Stimulated activated CD8-positive, alpha-beta memory T cell treated with anti-CD3 and anti-CD28 coated beads, Interleukin-4, amount 100 ng/mL, for 4 hours (primary cell): ENCODE measurements at regions not wholly inside any gene's neighbourhood (a gene's known extent, or its start where the extent isn't known, plus 50 kb on each side); places are given as distances from the start of the nearest gene placed in this dataset.
"Not testable (repeated sequence)": the region's sequence is repeated elsewhere in the genome, so short reads cannot be mapped to it uniquely, and the experiment has no call there.

ENCODE experiments used
- DNase-seq, 2 donors: peaks; one replicate each; pipeline ENCODE4 v3.0.0-alpha.2; 2020; ENCODE audit warnings: low read depth in 2 of 2, low spot score in 1 of 2

DNA sequence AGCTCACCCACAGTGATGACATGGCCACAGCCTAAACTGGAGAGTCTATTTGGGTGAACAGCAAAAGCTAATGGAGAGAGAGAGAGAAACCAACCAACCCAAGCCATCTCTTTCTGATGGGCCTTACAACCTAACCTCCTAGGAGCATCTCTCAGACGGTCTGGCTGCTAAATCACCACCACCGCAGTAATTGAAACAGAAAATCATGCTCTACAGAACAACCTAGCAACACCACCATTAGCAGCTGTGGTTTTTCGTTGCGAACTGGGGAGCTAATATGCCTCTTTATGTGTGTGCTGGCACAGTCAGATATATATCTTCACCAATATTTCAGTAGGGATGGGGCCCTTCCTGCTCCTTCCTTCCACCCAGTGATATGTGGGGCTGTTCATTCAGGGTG, 166.9 kb upstream of the PROK2 start:
- DNase-seq: no peak

DNA sequence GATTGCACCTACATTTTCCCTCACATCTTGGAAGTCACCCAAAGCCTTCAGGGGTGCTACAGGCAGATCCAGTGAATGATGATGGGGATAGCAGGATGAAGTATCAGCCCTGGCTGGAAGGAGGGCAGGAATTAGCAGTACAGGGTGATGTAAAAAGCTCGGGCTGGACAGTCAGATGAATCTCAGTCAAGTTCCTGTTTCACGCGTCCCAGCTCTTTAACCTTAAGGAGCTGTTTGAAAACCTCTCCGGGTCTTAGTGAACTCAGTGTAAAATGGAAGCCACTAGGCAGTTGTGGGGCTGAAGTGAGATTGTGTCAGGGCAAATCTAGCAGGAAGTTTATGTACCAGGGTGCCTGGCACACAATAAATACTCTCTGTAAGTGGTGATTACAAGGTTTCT, 166.4 kb upstream of the PROK2 start:
- DNase-seq: no peak

DNA sequence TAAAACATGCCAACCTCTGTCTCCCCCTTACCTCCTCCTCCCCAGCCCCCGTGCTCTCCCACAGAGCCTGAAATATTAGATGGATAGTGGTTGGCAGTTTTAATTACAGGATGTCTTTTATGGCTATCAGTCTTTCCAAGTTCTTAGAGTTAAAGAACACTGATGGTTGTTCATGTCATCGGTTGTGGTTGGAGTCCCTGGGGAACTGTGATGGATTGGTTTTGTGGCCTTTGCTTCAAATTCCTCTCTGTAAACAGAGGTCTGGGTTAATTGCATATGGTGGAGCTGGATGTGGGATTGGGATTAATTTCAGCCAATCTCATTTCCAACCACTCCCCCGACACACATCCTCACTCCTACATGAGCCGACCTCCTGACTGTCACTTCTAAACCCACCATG, 164.5 kb upstream of the PROK2 start:
- DNase-seq: no peak

DNA sequence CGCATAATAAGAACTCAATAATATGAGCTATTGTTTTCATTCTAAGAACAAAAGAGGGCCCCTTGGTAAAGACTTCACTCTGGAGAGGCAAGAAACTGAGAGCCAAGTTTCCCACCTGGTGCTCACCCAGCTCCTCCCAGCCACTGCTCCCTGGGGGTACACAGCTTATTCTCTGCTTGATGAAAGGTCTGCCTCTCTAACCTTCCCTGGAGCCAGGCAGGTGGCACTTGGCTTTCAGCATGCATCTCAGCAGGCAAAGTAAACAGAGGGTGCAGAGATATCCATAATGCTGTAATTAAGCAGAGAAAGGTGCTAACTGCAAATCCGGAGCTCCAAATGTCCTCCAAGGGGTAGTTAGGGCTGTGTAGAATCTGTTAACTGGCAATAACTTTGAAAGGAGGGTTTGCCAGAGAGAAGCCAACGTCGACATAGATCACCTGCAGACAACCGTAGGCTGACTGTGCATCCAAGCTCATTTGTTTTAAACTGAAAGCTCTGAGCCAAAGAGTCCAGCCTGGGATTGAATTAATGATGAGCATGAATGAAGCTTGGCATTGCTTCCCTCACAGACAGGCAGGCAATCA, 159.6 kb upstream of the PROK2 start:
- DNase-seq: no peak

DNA sequence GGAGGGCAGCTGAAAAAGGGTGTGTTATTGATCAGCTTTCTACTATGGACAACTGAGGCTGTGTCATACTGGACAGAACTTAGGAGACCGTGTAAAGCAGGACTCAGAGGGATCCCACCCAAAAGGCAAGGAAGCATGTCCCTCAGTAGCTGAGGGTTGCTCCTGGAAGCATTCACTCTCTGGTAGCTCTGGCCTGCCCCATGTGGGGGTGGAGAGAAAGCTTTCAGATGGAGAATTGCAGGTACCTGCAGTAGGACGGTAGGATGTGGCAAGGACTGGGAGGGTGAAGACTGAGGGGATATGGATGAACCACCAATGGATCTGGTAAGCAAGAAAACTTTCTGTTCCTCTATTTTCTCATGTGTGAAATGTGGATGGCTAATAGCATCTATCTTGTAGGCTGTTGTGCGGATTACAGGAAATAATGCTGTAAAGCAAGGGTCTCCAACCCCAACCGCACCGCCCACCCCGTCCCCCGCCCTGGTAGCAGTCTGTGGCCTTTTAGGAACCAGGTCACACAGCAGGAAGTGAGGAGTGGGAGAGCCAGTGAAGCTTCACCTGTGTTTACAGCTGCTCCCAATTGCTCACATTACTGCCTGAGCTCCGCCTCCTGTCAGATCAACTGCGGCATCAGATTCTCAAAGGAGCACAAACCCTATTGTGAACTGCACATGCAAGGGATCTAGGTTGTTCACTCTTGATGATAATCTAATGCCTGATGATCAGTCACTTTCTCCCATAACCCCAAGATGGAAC, 157.7 kb upstream of the PROK2 start:
- no peak for DNase-seq

DNA sequence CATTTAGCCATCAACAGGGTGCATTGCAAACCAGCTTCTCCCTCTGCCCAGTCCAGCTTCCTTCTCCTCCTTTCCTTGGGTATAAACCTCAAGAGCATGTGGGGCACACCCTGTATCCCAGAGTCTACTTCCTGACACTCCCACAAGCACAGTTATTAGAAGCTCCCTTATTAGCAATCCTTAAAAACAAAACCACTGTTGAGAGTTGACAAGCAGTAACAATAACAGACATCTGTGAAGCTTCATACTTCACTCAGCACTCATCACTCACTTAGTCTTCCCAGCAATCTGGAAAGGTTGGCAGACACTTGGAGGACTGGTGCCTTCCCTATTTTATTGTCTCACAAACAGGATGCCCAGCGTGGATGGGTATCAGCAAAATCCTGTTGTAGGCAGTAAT, 155.5 kb upstream of the PROK2 start:
- no peak for DNase-seq

DNA sequence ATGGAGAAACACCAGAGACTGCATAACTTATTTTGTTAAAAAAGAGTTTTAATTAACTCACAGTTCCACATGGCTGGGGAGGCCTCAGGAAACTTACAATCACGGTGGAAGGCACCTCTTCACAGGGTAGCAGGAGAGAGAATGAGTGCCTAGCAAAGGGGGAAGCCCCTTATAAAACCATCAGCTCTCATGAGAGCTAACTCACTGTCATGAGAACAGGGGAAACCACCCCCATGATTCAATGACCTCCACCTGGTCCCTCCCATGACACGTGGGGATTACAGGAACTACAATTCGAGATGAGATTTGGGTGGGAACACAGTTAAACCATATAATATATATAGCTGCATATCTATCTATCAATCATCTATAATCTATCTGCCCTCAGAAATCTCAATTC, 153.1 kb upstream of the PROK2 start:
- not testable (repeated sequence) for DNase-seq

DNA sequence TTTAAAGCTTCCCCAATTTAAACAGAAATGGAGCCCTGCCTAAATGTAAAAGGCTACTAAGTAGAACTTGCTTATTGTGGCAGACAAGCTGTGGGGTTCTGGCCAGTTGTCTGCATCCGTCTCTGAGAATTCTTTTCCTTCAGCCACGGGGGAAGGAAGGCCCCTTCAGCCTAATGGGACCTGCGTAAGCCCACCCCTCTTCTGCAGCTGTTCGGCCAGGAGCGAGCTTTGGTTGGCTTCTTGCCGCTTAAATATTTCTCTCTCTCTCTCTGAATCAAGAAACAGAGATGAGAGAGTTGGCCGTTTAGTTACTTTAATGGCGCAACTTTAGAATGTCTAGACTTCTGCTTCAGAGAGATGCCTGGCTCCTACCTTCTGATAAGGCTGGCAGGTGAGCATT, 151.7 kb upstream of the PROK2 start:
- no peak for DNase-seq

DNA sequence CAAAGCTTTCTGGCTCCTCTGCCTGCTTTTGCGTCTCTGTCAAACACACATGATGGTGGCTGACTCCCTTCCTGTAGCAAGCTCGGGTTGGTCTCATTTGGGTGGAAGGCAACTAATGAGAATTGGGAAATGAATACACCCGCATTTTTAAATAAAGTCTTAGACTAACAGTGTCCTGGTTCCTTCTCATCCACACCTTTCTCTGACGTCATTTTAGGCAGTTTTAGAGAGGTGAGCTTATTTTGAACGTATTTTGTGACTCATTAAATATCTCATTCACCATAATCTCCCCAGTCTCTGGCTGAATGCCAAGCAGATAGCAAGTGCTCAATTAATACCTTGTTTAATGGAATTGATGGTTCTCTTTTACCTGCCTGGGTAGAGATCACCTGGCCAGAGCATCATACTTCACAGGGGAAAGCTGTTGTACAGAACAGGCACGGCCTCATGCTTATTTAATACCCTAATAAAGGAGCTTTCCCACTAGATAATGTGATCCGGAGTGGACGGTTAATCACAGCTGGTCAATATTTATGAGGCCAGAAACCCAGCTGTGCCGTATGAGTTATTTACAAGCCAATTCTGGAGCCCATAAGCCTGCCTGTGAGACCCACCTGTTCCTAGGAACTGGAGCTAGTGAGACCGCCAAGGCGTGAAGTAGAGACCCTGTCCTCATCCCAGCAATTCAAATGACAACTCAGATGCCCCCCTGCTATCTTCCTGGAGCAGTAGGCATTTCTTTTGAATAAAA, 149.7 kb upstream of the PROK2 start:
- DNase-seq: no peak

DNA sequence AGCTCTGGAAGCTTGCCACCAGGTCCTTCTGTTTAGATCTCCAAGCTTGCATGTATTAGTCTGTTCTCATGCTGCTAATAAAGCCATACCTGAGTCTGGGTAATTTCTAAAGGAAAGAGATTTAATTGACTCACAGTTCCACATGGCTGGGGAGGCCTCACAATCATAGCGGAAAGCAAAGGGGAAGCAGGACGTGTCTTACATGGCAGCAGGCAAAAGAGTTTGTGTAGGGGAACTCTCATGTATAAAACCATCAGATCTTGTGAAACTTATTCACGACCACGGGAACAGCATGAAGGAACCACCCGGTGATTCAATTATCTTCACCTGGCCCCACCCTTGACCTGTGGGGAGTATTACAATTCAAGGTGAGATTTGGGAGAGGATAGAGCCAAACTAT, 147.0 kb upstream of the PROK2 start:
- no peak for DNase-seq

DNA sequence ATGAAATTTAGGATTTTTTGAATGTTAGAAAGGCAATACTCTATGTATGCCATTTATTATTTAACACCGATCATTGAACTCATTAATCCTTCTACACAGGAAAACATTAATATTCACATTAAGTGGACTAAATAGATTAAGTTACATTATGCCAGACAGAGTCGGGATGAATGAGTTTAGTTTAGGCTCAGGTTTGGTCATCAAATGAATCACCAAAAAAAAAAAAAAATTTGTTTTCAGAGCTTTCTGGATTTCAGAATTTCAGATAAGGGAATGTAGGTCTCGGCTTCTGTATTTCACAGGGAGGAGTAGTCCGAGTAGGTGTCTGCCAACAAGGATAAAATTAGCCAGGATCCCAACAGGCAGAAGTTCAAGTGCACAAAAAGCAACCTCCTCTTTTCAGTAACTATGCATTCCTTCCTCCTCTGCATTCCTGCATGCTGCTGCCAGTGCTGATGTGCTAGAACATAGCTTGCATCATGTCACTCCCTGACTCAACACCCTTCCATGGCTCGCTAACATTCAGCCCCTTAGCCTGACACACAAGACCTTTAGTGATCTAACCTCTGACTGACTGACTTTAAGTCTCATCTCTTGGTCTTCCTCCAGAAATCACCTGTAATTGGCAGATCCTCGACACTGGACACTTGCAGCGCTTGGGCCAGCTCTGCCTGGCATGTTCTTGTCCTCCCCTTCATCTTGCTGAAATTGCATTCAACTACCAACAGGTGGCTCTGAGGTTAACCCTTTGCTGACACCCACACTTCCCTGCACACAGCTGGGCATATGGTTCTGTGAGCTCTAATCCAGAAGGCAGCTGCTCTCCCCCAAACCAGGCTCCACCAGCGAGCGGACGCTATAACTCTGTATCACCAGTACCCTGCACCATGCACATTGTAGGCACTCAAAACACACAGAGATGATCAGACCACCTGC, 145.4 kb upstream of the PROK2 start:
- DNase-seq: no peak

DNA sequence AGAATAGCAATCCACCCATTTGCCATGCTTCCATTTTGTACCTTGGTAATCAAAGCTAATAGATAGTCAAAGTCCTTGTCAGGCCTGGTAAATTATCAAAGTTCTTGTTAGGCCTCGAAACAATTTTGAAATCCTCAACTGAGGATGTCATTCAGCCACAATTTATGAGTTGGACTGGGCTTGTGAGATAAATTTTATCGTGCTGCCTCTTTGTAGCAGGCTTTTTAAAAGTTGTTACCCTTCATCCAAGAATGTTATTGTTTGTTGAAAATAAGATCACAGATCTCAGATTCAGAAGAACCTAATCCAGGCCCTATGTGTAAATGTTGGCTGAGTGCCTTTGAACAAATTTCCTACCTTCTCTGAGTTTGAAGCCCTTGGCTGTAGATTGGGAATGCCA, 143.3 kb upstream of the PROK2 start:
- DNase-seq: no peak

DNA sequence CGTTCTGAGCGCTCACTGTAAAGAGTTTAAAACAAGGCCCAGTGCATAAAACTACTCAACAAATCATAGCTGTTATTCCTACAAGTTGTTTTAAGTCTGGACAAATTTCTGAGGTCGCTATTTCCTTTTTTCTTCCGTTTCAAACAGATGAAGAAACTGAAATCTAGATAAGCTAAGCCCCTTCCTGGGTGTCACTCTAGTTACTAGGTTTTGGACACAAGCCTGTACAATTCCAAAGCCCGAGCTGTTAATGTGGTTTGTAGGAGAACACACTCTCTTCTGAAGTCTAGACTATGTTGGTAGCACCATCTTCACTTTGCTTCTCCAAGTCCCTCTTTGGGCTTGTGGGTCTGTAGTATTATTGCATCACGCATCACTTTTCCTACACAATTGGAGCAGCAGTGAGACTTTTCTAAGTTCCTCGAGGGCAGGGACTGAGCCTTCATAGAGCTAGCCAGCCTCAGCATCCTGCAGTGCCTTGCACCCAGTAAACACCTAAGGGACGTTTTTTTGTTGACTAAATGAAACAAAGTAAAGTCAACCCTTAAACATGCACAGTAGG, 142.6 kb upstream of the PROK2 start:
- DNase-seq: no peak

DNA sequence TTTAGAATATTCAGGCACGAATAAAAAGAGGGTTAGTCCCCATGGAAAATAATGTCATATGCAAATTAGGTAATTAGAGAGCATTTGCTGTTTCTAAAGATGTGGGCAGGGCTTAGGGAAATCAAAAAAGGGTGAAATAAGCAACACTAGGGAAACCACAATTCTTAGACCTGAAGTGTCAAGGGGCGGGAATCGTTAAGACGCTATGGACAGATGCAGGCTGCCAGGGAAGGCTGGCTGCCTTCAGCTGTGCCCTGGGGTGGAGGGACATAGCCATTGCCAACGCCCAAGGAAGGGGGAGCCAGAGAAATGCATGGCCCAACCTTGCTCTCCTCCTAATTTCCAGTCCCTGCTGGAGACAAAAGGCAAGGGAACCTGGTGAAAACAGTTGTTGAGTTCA, 141.7 kb upstream of the PROK2 start:
- DNase-seq: no peak

DNA sequence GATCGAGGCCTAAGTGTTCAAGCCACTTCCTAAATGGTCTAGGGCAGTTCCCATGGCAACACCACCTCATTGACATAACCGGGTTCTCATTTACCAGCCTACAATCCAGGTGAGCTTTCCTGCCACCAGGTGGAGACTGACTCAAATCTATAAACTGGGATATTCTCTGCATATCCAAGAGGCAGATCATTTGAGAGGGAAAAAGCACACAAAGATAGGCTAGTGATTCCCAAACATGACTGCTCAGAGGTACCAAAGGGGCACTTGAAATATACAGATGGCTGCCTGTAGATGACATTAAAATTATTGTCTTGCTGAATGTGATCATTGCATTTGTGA, 141.3 kb upstream of the PROK2 start:
- DNase-seq: no peak

DNA sequence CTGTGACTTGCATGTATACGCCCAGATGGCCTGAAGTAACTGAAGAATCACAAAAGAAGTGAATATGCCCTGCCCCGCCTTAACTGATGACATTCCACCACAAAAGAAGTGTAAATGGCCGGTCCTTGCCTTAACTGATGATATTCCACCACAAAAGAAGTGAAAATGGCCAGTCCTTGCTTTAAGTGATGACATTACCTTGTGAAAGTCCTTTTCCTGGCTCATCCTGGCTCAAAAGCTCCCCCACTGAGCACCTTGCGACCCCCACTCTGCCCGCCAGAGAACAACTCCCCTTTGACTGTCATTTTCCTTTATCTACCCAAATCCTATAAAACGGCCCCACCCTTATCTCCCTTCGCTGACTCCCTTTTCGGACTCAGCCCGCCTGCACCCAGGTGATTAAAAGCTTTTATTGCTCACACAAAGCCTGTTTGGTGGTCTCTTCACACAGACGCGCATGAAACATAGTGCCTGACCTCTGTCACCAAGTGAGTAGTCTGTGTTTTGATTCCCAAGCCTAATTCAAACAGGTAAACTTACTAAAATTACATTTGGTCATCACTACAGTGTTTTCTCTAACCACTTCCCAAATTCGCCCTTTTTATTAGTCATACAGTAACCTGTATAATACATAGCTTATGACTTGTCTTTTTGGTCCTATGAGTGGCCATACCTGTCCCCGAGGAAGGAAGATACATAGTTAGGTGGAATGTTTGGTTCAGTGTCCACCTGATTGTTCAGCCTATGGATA, 140.7 kb upstream of the PROK2 start:
- not testable (repeated sequence) for DNase-seq

DNA sequence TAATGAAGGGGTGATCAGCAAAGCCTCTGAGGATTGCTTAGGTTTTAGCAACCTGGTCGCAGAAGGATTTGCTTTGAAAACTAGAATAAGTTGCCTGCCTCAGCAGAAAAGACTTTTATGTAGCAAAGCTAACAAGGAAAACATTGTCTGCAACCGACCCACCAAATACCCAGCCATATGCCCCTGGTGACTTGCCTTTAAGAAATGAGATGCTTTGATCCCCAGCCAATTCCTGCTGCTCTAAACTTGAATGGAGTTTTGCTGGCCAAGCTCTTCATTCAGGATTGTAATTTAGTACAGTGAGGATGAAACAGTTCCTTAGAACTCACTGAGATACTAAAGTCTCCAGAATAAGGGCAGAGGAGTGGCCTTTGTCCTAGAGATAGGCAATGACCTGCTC, 139.8 kb upstream of the PROK2 start:
- DNase-seq: no peak

DNA sequence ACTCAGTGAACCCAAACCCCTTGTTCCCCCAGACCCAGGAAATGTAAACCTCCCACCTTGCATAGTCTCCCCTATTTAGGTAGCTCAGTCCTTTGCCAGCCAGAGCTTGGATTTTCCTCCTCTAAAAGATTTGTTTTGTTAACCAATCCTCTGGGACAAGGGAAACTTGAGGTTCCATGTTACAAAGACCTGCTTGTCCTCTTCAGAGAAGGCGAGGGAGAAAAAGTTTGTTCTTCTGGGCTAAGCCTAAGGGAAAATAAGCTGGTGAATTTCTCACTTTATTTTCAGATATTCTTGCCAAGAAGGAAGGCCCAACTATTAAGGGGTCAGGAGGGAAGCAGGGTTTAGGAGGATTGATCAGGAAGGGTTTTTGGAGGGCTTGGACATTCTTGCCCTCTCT, 136.1 kb upstream of the PROK2 start:
- DNase-seq: no peak

DNA sequence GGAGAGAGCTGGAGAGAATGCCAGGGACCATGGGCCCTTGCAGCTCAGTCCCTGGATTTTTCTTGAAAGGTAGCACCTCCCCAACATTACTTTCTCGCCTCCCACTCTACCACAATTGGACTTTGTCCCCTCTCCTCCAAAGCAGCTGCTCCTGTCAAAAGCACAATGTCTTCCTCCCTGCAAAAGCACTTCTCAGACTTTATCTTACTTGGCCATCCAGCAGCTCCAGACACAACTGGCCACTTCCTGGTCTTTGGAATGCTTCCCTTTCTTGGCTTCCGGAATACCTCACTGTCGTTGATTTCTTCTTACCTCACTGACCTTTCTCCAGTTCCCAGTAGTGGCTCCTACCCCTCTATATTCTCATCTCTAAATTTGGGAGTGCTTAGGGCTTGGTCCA, 134.6 kb upstream of the PROK2 start:
- DNase-seq: no peak

DNA sequence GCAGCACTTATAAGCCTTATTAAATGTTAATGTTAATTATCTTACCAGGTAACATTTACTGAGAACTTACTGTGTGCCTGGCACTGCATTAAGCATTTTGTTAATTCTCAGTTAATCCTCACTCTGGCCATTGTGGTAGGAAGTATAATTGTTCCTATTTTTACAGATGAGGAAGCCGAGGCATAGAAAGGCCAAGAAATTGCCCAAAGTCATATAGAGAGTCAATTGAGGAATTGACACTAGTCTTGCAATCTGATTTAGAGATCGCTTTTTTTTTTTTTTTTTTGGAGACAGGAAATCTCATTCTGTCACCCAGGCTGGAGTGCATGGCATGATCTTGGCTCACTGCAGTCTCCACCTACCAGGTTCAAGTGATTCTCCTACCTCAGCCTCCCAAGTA, 132.6 kb upstream of the PROK2 start:
- no peak for DNase-seq
